ENCODE measurements at regions not wholly inside any gene's neighbourhood (a gene's known extent, or its start where the extent isn't known, plus 50 kb on each side); places are given as distances from the start of the nearest gene placed in this dataset.

DNA sequence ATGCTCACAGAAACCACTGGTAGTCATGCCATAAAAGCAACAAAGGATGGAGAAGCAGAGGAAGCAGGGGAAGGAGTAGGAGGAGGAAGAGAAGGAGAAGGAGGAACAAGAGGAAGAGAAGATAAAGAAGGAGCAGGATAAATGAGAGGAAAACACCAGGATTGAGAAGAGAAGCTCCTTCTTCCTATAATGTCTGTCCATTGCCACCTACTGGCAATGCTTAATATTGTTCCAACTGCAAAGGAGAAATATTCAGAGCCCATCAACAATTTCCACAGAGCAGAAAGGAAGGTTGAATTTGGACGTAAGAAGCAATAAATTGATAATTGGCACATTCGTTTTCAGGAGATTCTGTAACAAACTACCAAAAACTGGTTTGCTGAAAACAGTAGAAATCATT, 898.4 kb downstream of the SLC16A7 start:
- TF ChIP-seq, protein P1, sequence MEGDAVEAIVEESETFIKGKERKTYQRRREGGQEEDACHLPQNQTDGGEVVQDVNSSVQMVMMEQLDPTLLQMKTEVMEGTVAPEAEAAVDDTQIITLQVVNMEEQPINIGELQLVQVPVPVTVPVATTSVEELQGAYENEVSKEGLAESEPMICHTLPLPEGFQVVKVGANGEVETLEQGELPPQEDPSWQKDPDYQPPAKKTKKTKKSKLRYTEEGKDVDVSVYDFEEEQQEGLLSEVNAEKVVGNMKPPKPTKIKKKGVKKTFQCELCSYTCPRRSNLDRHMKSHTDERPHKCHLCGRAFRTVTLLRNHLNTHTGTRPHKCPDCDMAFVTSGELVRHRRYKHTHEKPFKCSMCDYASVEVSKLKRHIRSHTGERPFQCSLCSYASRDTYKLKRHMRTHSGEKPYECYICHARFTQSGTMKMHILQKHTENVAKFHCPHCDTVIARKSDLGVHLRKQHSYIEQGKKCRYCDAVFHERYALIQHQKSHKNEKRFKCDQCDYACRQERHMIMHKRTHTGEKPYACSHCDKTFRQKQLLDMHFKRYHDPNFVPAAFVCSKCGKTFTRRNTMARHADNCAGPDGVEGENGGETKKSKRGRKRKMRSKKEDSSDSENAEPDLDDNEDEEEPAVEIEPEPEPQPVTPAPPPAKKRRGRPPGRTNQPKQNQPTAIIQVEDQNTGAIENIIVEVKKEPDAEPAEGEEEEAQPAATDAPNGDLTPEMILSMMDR (IDR thresholded peaks at IDR 0.05), result no peak
- no peak for TF ChIP-seq EP300 (IDR thresholded peaks at IDR 0.05)
- TF ChIP-seq POLR2A (IDR thresholded peaks at IDR 0.05), result no peak
